Breast epithelium (tissue), 4 donors: ENCODE measurements at regions not wholly inside any gene's neighbourhood (a gene's known extent, or its start where the extent isn't known, plus 50 kb on each side); places are given as distances from the start of the nearest gene placed in this dataset.

ENCODE experiments used
- DNase-seq, 2 donors: peaks; one replicate each; pipeline ENCODE4 v3.0.0-alpha.2; 2019; ENCODE audit warnings: low spot score in 2 of 2
- H3K27ac ChIP-seq, 2 donors: fragments of 200-600 bp; sonication (generic) in 1 of 2; one replicate each; pipeline ENCODE4 v1.5.1; 2016 to 2019; ENCODE audit warnings: mild to moderate bottlenecking in 1 of 2
- H3K27me3 ChIP-seq, 2 donors: fragments of 200-600 bp; sonication (generic) in 1 of 2; one replicate each; pipeline versions ENCODE4 v1.5.1 to v1.6.0; 2017 to 2019; ENCODE audit warnings: control low read depth in 1 of 2, mild to moderate bottlenecking in 1 of 2
- H3K36me3 ChIP-seq: fragments of 200-600 bp; one replicate; pipeline ENCODE4 v1.5.1; 2019
- H3K4me1 ChIP-seq, 2 donors: fragments of 200-600 bp; sonication (generic); one replicate each; pipeline ENCODE4 v1.5.1; 2016 to 2019; ENCODE audit warnings: control low read depth in 1 of 2
- H3K4me3 ChIP-seq, 3 donors: fragments of 200-600 bp; sonication (generic); 1 replicate in 2 of 3; 2 replicates in 1 of 3; pipeline ENCODE4 v1.5.1; 2016 to 2019; ENCODE audit warnings: mild to moderate bottlenecking in 3 of 3, moderate library complexity in 2 of 3
- H3K9me3 ChIP-seq, 2 donors: fragments of 200-600 bp; sonication (generic) in 1 of 2; one replicate each; pipeline ENCODE4 v1.5.1; 2016 to 2019; ENCODE audit warnings: control low read depth in 1 of 2
- CTCF ChIP-seq, 3 donors: fragments of 450-650 bp; IDR thresholded peaks; one replicate each; pipeline ENCODE4 v1.5.1; 2016 to 2017; ENCODE audit warnings: antibody characterized with exemption in 3 of 3, mild to moderate bottlenecking in 3 of 3, moderate library complexity in 3 of 3
- POLR2A ChIP-seq: fragments of 450-650 bp; IDR thresholded peaks from one replicate; pipeline ENCODE4 v1.6.1; 2016; ENCODE audit warnings: antibody characterized with exemption, mild to moderate bottlenecking, moderate library complexity
- POLR2AphosphoS5 ChIP-seq, 3 donors: sonication (generic); formaldehyde crosslinking; IDR thresholded peaks; one replicate each; pipeline ENCODE4 v1.6.1; 2017; ENCODE audit warnings: antibody characterized with exemption in 3 of 3
- intact Hi-C: fragments of 100-400 bp; cut with DNase I; formaldehyde crosslinking; loops from one replicate; pipeline ENCODE4 v1.15.1; 2023; ENCODE audit warnings: low total_unique reads

- Histone ChIP-seq H3K4me3 (no peak overlapping the region), H3K27ac (no peak overlapping the region), H3K4me1 (no peaks in the 10 kb centered on the region), H3K9me3 (no peaks in the 10 kb centered on the region), H3K36me3 (no peaks in the 10 kb centered on the region), H3K27me3 (no peaks in the 10 kb centered on the region)
- no peak for TF ChIP-seq POLR2A
- intact Hi-C loops, result no loop called here
- DNase-seq, result no peak
These were observed 100.5 kb downstream of the TSPAN8 start for GRCh38 chr12:71057330-71057729.

- no peak overlapping the region for H3K27ac ChIP-seq
- no peaks in the 10 kb centered on the region for H3K27me3 ChIP-seq
- no peaks in the 10 kb centered on the region for H3K9me3 ChIP-seq
- no peak for DNase-seq
- intact Hi-C loops, result no loop called here
- TF ChIP-seq CTCF (IDR thresholded peaks at IDR 0.05) (no peak), POLR2A (no peak), POLR2AphosphoS5 (IDR thresholded peaks at IDR 0.05) (no peak)
- no peak overlapping the region for H3K4me3 ChIP-seq
- H3K4me1 ChIP-seq, result no peaks in the 10 kb centered on the region
- H3K36me3 ChIP-seq, result no peaks in the 10 kb centered on the region
These were observed 103.2 kb downstream of the TSPAN8 start for GRCh38 chr12:71054551-71054950.

- Histone ChIP-seq H3K4me3 (no peak overlapping the region), H3K9me3 (no peaks in the 10 kb centered on the region), H3K36me3 (no peaks in the 10 kb centered on the region), H3K27me3 (no peaks in the 10 kb centered on the region), H3K27ac (peak overlapping the region; percentile 48 to 80), H3K4me1 (no peaks in the 10 kb centered on the region)
- no peak for DNase-seq
- intact Hi-C loops, result no loop called here
- TF ChIP-seq CTCF (IDR thresholded peaks at IDR 0.05), result no peak
- TF ChIP-seq POLR2AphosphoS5 (IDR thresholded peaks at IDR 0.05), result peak in 1 of 3 donors; percentile 23
These were observed 111.6 kb downstream of the TSPAN8 start for GRCh38 chr12:71046215-71046614.

GRCh38 chr12:71045781-71046180 is 112.0 kb downstream of the TSPAN8 start:
- no peaks in the 10 kb centered on the region for H3K36me3 ChIP-seq
- peak overlapping the region; percentile 48 to 80 for H3K27ac ChIP-seq
- H3K9me3 ChIP-seq, result no peaks in the 10 kb centered on the region
- TF ChIP-seq CTCF (IDR thresholded peaks at IDR 0.05) (no peak), POLR2AphosphoS5 (IDR thresholded peaks at IDR 0.05) (peak in 1 of 3 donors; percentile 35)
- H3K4me3 ChIP-seq, result no peak overlapping the region
- H3K27me3 ChIP-seq, result no peaks in the 10 kb centered on the region
- intact Hi-C loops, result no loop called here
- DNase-seq, result no peak
- no peaks in the 10 kb centered on the region for H3K4me1 ChIP-seq

- no peak overlapping the region for H3K27ac ChIP-seq
- H3K4me3 ChIP-seq, result no peak overlapping the region
- intact Hi-C loops, result no loop called here
- no peaks in the 10 kb centered on the region for H3K36me3 ChIP-seq
- TF ChIP-seq CTCF (IDR thresholded peaks at IDR 0.05), result no peak
- TF ChIP-seq POLR2A, result no peak
- TF ChIP-seq POLR2AphosphoS5 (IDR thresholded peaks at IDR 0.05), result no peak
- H3K4me1 ChIP-seq, result no peaks in the 10 kb centered on the region
- no peak for DNase-seq
- no peaks in the 10 kb centered on the region for H3K9me3 ChIP-seq
- no peaks in the 10 kb centered on the region for H3K27me3 ChIP-seq
These were observed 116.3 kb downstream of the TSPAN8 start for GRCh38 chr12:71041476-71041875.

GRCh38 chr12:71038960-71039359 is 118.4 kb upstream of the PTPRR start:
- TF ChIP-seq POLR2A, result no peak
- TF ChIP-seq POLR2AphosphoS5 (IDR thresholded peaks at IDR 0.05), result no peak
- no peak for TF ChIP-seq CTCF (IDR thresholded peaks at IDR 0.05)
- Histone ChIP-seq H3K9me3 (no peaks in the 10 kb centered on the region), H3K27ac (no peak overlapping the region), H3K4me3 (no peak overlapping the region), H3K4me1 (no peaks in the 10 kb centered on the region), H3K36me3 (no peaks in the 10 kb centered on the region), H3K27me3 (no peaks in the 10 kb centered on the region)
- intact Hi-C loops, result no loop called here
- no peak for DNase-seq
